ENCODE measurements at regions not wholly inside any gene's neighbourhood (a gene's known extent, or its start where the extent isn't known, plus 50 kb on each side); places are given as distances from the start of the nearest gene placed in this dataset.

- H3K27me3 ChIP-seq = no peaks in the 10 kb centered on the region
- TF ChIP-seq POLR2AphosphoS5 (IDR thresholded peaks at IDR 0.05) (no peak), EP300 (IDR thresholded peaks at IDR 0.05) (no peak), POLR2A (IDR thresholded peaks at IDR 0.05) (no peak), CTCF (IDR thresholded peaks at IDR 0.05) (no peak)
- WGBS, 2 donors = 69 to 75% methylated on average over 2 of the region's 2 CpGs
- no peaks in the 10 kb centered on the region for H3K36me3 ChIP-seq
- H3K9me3 ChIP-seq = no peaks in the 10 kb centered on the region
- H3K4me3 ChIP-seq = no peak overlapping the region
- no peak for DNase-seq
- no peak overlapping the region for H3K27ac ChIP-seq
- H3K4me1 ChIP-seq = no peaks in the 10 kb centered on the region
- no peak for ATAC-seq (ENCODE audit: low FRiP score in 2 of 2)
Measured at GRCh38 chr7:126215785-126216184, 1037.0 kb downstream of the GRM8 start.

GRCh38 chr7:126213876-126214275, 1038.9 kb downstream of the GRM8 start:
- no peaks in the 10 kb centered on the region for H3K36me3 ChIP-seq
- WGBS, 2 donors = 93 to 97% methylated on average over 1 of the region's 1 CpG
- H3K27ac ChIP-seq = no peak overlapping the region
- H3K4me3 ChIP-seq = no peak overlapping the region
- TF ChIP-seq EP300 (IDR thresholded peaks at IDR 0.05) (no peak), CTCF (IDR thresholded peaks at IDR 0.05) (no peak), POLR2A (IDR thresholded peaks at IDR 0.05) (no peak), POLR2AphosphoS5 (IDR thresholded peaks at IDR 0.05) (no peak)
- H3K9me3 ChIP-seq = no peaks in the 10 kb centered on the region
- no peak for ATAC-seq (ENCODE audit: low FRiP score in 2 of 2)
- no peaks in the 10 kb centered on the region for H3K4me1 ChIP-seq
- H3K27me3 ChIP-seq = no peaks in the 10 kb centered on the region
- no peak for DNase-seq

- Histone ChIP-seq H3K4me1 (no peaks in the 10 kb centered on the region), H3K27ac (no peak overlapping the region), H3K9me3 (no peaks in the 10 kb centered on the region), H3K36me3 (no peaks in the 10 kb centered on the region), H3K4me3 (no peak overlapping the region), H3K27me3 (no peaks in the 10 kb centered on the region)
- ATAC-seq (ENCODE audit: low FRiP score in 2 of 2) = no peak
- no peak for DNase-seq
- TF ChIP-seq CTCF (IDR thresholded peaks at IDR 0.05) (no peak), EP300 (IDR thresholded peaks at IDR 0.05) (no peak), POLR2AphosphoS5 (IDR thresholded peaks at IDR 0.05) (no peak), POLR2A (IDR thresholded peaks at IDR 0.05) (no peak)
Measured at GRCh38 chr7:126211875-126212274, 1040.9 kb downstream of the GRM8 start.

GRCh38 chr7:126210707-126211106, 1042.0 kb downstream of the GRM8 start:
- Histone ChIP-seq H3K36me3 (no peaks in the 10 kb centered on the region), H3K27me3 (no peaks in the 10 kb centered on the region), H3K9me3 (no peaks in the 10 kb centered on the region), H3K27ac (no peak overlapping the region), H3K4me1 (no peaks in the 10 kb centered on the region), H3K4me3 (no peak overlapping the region)
- DNase-seq (no peak), ATAC-seq (ENCODE audit: low FRiP score in 2 of 2) (no peak)
- no peak for TF ChIP-seq POLR2A (IDR thresholded peaks at IDR 0.05)

- 30 to 49% methylated on average over 1 of the region's 1 CpG for WGBS, 2 donors
- no peak for ATAC-seq (ENCODE audit: low FRiP score in 2 of 2)
- H3K36me3 ChIP-seq = no peaks in the 10 kb centered on the region
- H3K4me3 ChIP-seq = no peak overlapping the region
- H3K9me3 ChIP-seq = no peaks in the 10 kb centered on the region
- H3K4me1 ChIP-seq = no peaks in the 10 kb centered on the region
- TF ChIP-seq POLR2A (IDR thresholded peaks at IDR 0.05) = no peak
- no peak for TF ChIP-seq POLR2AphosphoS5 (IDR thresholded peaks at IDR 0.05)
- DNase-seq = no peak
- no peaks in the 10 kb centered on the region for H3K27me3 ChIP-seq
- H3K27ac ChIP-seq = no peak overlapping the region
Measured at GRCh38 chr7:126203185-126203584, 1049.6 kb downstream of the GRM8 start.

- no peak overlapping the region for H3K4me3 ChIP-seq
- no peaks in the 10 kb centered on the region for H3K27me3 ChIP-seq
- no peaks in the 10 kb centered on the region for H3K36me3 ChIP-seq
- H3K27ac ChIP-seq = no peak overlapping the region
- H3K4me1 ChIP-seq = no peaks in the 10 kb centered on the region
- DNase-seq = no peak
- no peak for ATAC-seq (ENCODE audit: low FRiP score in 2 of 2)
- no peak for TF ChIP-seq POLR2AphosphoS5 (IDR thresholded peaks at IDR 0.05)
- TF ChIP-seq EP300 (IDR thresholded peaks at IDR 0.05) = no peak
- no peak for TF ChIP-seq POLR2A (IDR thresholded peaks at IDR 0.05)
- no peak for TF ChIP-seq CTCF (IDR thresholded peaks at IDR 0.05)
- 88 to 100% methylated on average over 1 of the region's 1 CpG for WGBS, 2 donors
- H3K9me3 ChIP-seq = no peaks in the 10 kb centered on the region
Measured at GRCh38 chr7:126202177-126202576, 1050.6 kb downstream of the GRM8 start.
